Keratinocyte (primary cell): ENCODE measurements at regions not wholly inside any gene's neighbourhood (a gene's known extent, or its start where the extent isn't known, plus 50 kb on each side); places are given as distances from the start of the nearest gene placed in this dataset.

Experiments
- DNase-seq: peaks from one replicate; pipeline ENCODE4 v3.0.0-alpha.2; 2011; ENCODE audit warnings: low read depth, missing footprints, low spot score
- FAIRE-seq: peaks from 2 replicates; lab custom pipeline; 2011; peaks lifted over from hg19 to GRCh38; lab: Jason Lieb, UNC
- H2AFZ ChIP-seq: 2 replicates; pipeline ENCODE4 v1.6.0; 2012; ENCODE audit warnings: low read length, control low read depth, inconsistent platforms; ENCODE audit not compliant: control insufficient read depth
- H3K27ac ChIP-seq: 2 replicates; pipeline ENCODE4 v1.5.1; 2011; ENCODE audit warnings: low read length; ENCODE audit not compliant: control insufficient read depth, insufficient read depth
- H3K27me3 ChIP-seq: 3 replicates; pipeline ENCODE4 v1.6.0; 2011; ENCODE audit warnings: low read length; ENCODE audit not compliant: control insufficient read depth, insufficient read depth; ENCODE audit errors: extremely low read depth
- H3K36me3 ChIP-seq, 2 experiments: 2 replicates in 1 of 2; 3 replicates in 1 of 2; pipeline ENCODE4 v1.5.1; 2011; ENCODE audit warnings: low read length in 2 of 2, mild to moderate bottlenecking in 1 of 2; ENCODE audit not compliant: control insufficient read depth in 2 of 2, insufficient read depth in 2 of 2; ENCODE audit errors: extremely low read depth in 1 of 2
- H3K4me1 ChIP-seq: 3 replicates; pipeline ENCODE4 v1.5.1; 2011; ENCODE audit warnings: low read length; ENCODE audit not compliant: control insufficient read depth, insufficient read depth; ENCODE audit errors: extremely low read depth
- H3K4me2 ChIP-seq: 3 replicates; pipeline ENCODE4 v1.6.0; 2011; ENCODE audit warnings: low read depth, low read length; ENCODE audit not compliant: control insufficient read depth, insufficient read depth; ENCODE audit errors: extremely low read depth
- H3K4me3 ChIP-seq, 3 experiments: fragments of 200-600 bp in 1 of 3; sonication (generic) in 1 of 3; 2 replicates in 2 of 3; 3 replicates in 1 of 3; pipeline ENCODE4 v1.5.1; 2011 to 2016; ENCODE audit warnings: low read length in 3 of 3, mild to moderate bottlenecking in 3 of 3, control low read depth in 2 of 3, inconsistent platforms in 1 of 3, low read depth in 1 of 3, mixed read lengths in 1 of 3, mixed run types in 1 of 3, moderate library complexity in 1 of 3; ENCODE audit not compliant: control insufficient read depth in 2 of 3, insufficient read depth in 2 of 3; ENCODE audit errors: extremely low read depth in 1 of 3
- H3K79me2 ChIP-seq: 2 replicates; pipeline ENCODE4 v1.6.0; 2012; ENCODE audit warnings: low read length; ENCODE audit not compliant: control insufficient read depth, insufficient read depth
- H3K9ac ChIP-seq: 3 replicates; pipeline ENCODE4 v1.6.0; 2011; ENCODE audit warnings: low read length; ENCODE audit not compliant: control insufficient read depth, insufficient read depth; ENCODE audit errors: extremely low read depth
- H3K9me1 ChIP-seq: 3 replicates; pipeline ENCODE4 v1.6.0; 2011; ENCODE audit warnings: low read length; ENCODE audit not compliant: control insufficient read depth, insufficient read depth; ENCODE audit errors: extremely low read depth
- H3K9me3 ChIP-seq: 2 replicates; pipeline ENCODE4 v1.5.1; 2012; ENCODE audit warnings: low read depth, low read length; ENCODE audit not compliant: control insufficient read depth
- H4K20me1 ChIP-seq: 3 replicates; pipeline ENCODE4 v1.6.0; 2011; ENCODE audit warnings: low read length; ENCODE audit not compliant: control insufficient read depth, insufficient read depth; ENCODE audit errors: extremely low read depth
- CTCF ChIP-seq, 3 experiments: IDR thresholded peaks in 1 of 3; conservative IDR thresholded peaks in 1 of 3; optimal IDR thresholded peaks in 1 of 3; 2 replicates in 2 of 3; 3 replicates in 1 of 3; pipeline versions ENCODE3 to v1.5.1; 2011; ENCODE audit warnings: low read length in 3 of 3, mild to moderate bottlenecking in 3 of 3, moderate library complexity in 2 of 3, control low read depth in 1 of 3, inconsistent platforms in 1 of 3; ENCODE audit not compliant: insufficient read depth in 2 of 3; ENCODE audit errors: extremely low read depth in 1 of 3
- EZH2 ChIP-seq: IDR thresholded peaks from one replicate; pipeline ENCODE4 v1.6.1; 2012; ENCODE audit warnings: inconsistent platforms, mild to moderate bottlenecking, low read length, moderate library complexity
- dilution Hi-C: fragments of 300-500 bp; cut with MboI; formaldehyde crosslinking; loops from one replicate; pipeline ENCODE4 v1.7.0; 2020; ENCODE audit warnings: low sequenced_read_pairs; ENCODE audit not compliant: extremely low pct_ligation_motif_present

- FAIRE-seq (no peak), DNase-seq (no peak)
- TF ChIP-seq EZH2 = no peak
- TF ChIP-seq CTCF (optimal IDR thresholded peaks at IDR 0.05 in 1 of 3, IDR thresholded peaks at IDR 0.05 in 1 of 3, conservative IDR thresholded peaks at IDR 0.05 in 1 of 3; ENCODE audit: extremely low read depth in 1 of 3, insufficient read depth in 2 of 3, low read length in 3 of 3) = no peak
- Histone ChIP-seq H3K4me1 (no peaks in the 10 kb centered on the region), H3K4me2 (no peak overlapping the region), H3K79me2 (no peaks in the 10 kb centered on the region), H3K9ac (no peak overlapping the region), H3K27me3 (no peaks in the 10 kb centered on the region), H3K9me1 (no peaks in the 10 kb centered on the region), H3K9me3 (no peaks in the 10 kb centered on the region), H3K4me3 (no peak overlapping the region), H3K27ac (no peak overlapping the region), H4K20me1 (no peaks in the 10 kb centered on the region), H2AFZ (no peak overlapping the region), H3K36me3 (no peaks in the 10 kb centered on the region)
- dilution Hi-C loops = no loop called here
These were observed 126.6 kb upstream of the FZD8 start for GRCh38 chr10:35768731-35769130.

GRCh38 chr10:35768011-35768410 is 125.9 kb upstream of the FZD8 start:
- no peak for DNase-seq
- no peaks in the 10 kb centered on the region for H3K27me3 ChIP-seq
- no peaks in the 10 kb centered on the region for H3K36me3 ChIP-seq
- H3K9me3 ChIP-seq = no peaks in the 10 kb centered on the region
- no peaks in the 10 kb centered on the region for H4K20me1 ChIP-seq
- TF ChIP-seq CTCF (optimal IDR thresholded peaks at IDR 0.05 in 1 of 3, IDR thresholded peaks at IDR 0.05 in 1 of 3, conservative IDR thresholded peaks at IDR 0.05 in 1 of 3; ENCODE audit: extremely low read depth in 1 of 3, insufficient read depth in 2 of 3, low read length in 3 of 3) = no peak
- no peak for TF ChIP-seq EZH2
- dilution Hi-C loops = no loop called here
- H3K4me1 ChIP-seq = no peaks in the 10 kb centered on the region
- no peak overlapping the region for H3K27ac ChIP-seq
- H3K4me3 ChIP-seq = no peak overlapping the region
- no peaks in the 10 kb centered on the region for H3K9me1 ChIP-seq
- H2AFZ ChIP-seq = no peak overlapping the region
- no peak overlapping the region for H3K4me2 ChIP-seq
- no peak overlapping the region for H3K9ac ChIP-seq
- FAIRE-seq = no peak
- no peaks in the 10 kb centered on the region for H3K79me2 ChIP-seq
